ENCODE measurements at regions not wholly inside any gene's neighbourhood (a gene's known extent, or its start where the extent isn't known, plus 50 kb on each side); places are given as distances from the start of the nearest gene placed in this dataset.

DNA sequence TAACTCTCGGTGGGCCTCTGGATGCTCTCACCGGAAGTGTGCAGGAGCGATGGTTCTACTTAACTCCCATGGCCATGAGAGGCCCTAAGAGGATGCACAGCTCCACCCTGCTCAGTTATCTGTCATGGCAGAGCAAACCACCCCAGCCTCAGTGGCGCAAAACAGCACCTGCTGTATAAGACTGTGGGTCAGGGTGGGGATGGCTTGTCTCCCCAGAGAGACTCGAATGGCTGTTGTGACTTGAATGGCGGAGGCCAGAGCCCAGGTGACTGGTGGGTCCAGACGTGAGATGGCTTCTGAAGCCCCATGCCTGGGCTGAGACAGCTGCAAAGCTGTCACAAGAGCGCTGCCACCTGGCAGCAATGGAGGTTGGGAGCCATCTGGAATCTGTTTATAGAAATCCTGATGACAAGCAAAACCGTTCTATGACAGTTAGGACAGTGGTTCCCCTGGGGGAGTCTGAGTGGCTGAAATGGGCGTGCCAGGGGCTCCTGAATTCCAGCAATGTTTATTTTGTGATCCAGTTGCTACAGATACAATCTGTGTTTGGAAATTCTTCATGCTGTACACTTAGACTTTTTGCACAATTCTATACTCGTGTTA, 490.5 kb downstream of the TCERG1L start:
- Histone ChIP-seq H3K36me3 (replicated peaks; ENCODE audit: low read depth, low read length) (no peaks in the 10 kb centered on the region), H3K4me3 (ENCODE audit: low read length) (no peak overlapping the region), H3K4me1 (ENCODE audit: low read length) (no peaks in the 10 kb centered on the region), H3K4me2 (ENCODE audit: low read length) (no peak overlapping the region), H3K9ac (ENCODE audit: low read length) (no peak overlapping the region), H3K79me2 (ENCODE audit: low read length) (no peaks in the 10 kb centered on the region), H3K27me3 (ENCODE audit: low read depth, low read length) (no peaks in the 10 kb centered on the region), H2AFZ (ENCODE audit: low read depth, low read length) (no peak overlapping the region), H3K9me3 (ENCODE audit: insufficient read depth, low read length) (no peaks in the 10 kb centered on the region), H3K27ac (ENCODE audit: low read length) (no peak overlapping the region), H4K20me1 (ENCODE audit: insufficient read depth, low read length) (no peaks in the 10 kb centered on the region)
- TF ChIP-seq, protein P1, sequence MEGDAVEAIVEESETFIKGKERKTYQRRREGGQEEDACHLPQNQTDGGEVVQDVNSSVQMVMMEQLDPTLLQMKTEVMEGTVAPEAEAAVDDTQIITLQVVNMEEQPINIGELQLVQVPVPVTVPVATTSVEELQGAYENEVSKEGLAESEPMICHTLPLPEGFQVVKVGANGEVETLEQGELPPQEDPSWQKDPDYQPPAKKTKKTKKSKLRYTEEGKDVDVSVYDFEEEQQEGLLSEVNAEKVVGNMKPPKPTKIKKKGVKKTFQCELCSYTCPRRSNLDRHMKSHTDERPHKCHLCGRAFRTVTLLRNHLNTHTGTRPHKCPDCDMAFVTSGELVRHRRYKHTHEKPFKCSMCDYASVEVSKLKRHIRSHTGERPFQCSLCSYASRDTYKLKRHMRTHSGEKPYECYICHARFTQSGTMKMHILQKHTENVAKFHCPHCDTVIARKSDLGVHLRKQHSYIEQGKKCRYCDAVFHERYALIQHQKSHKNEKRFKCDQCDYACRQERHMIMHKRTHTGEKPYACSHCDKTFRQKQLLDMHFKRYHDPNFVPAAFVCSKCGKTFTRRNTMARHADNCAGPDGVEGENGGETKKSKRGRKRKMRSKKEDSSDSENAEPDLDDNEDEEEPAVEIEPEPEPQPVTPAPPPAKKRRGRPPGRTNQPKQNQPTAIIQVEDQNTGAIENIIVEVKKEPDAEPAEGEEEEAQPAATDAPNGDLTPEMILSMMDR (IDR thresholded peaks at IDR 0.05; ENCODE audit: low read depth, low read length), result no peak
- no peak for TF ChIP-seq EZH2phosphoT487 (IDR thresholded peaks at IDR 0.05; ENCODE audit: low read depth)

- Histone ChIP-seq H3K4me2 (ENCODE audit: low read length) (no peak overlapping the region), H3K9me3 (ENCODE audit: insufficient read depth, low read length) (no peaks in the 10 kb centered on the region), H3K9ac (ENCODE audit: low read length) (no peak overlapping the region), H3K79me2 (ENCODE audit: low read length) (no peaks in the 10 kb centered on the region), H3K4me1 (ENCODE audit: low read length) (no peaks in the 10 kb centered on the region), H3K36me3 (replicated peaks; ENCODE audit: low read depth, low read length) (no peaks in the 10 kb centered on the region), H3K4me3 (ENCODE audit: low read length) (no peak overlapping the region), H2AFZ (ENCODE audit: low read depth, low read length) (no peak overlapping the region), H4K20me1 (ENCODE audit: insufficient read depth, low read length) (no peaks in the 10 kb centered on the region), H3K27ac (ENCODE audit: low read length) (no peak overlapping the region), H3K27me3 (ENCODE audit: low read depth, low read length) (no peaks in the 10 kb centered on the region)
- TF ChIP-seq, protein P1 (IDR thresholded peaks at IDR 0.05; ENCODE audit: low read depth, low read length), result no peak
- no peak for TF ChIP-seq EZH2phosphoT487 (IDR thresholded peaks at IDR 0.05; ENCODE audit: low read depth)
Observed at GRCh38 chr10:130824230-130825014, 487.1 kb downstream of the TCERG1L start.

- TF ChIP-seq, protein P1 (IDR thresholded peaks at IDR 0.05; ENCODE audit: low read depth, low read length), result no peak
- no peak for TF ChIP-seq EZH2phosphoT487 (IDR thresholded peaks at IDR 0.05; ENCODE audit: low read depth)
- Histone ChIP-seq H2AFZ (ENCODE audit: low read depth, low read length) (no peak overlapping the region), H3K4me3 (ENCODE audit: low read length) (no peak overlapping the region), H3K4me2 (ENCODE audit: low read length) (no peak overlapping the region), H3K27ac (ENCODE audit: low read length) (no peak overlapping the region), H3K9ac (ENCODE audit: low read length) (no peak overlapping the region), H3K36me3 (replicated peaks; ENCODE audit: low read depth, low read length) (no peaks in the 10 kb centered on the region), H3K9me3 (ENCODE audit: insufficient read depth, low read length) (no peaks in the 10 kb centered on the region), H3K27me3 (ENCODE audit: low read depth, low read length) (no peaks in the 10 kb centered on the region), H3K79me2 (ENCODE audit: low read length) (no peaks in the 10 kb centered on the region), H4K20me1 (ENCODE audit: insufficient read depth, low read length) (no peaks in the 10 kb centered on the region), H3K4me1 (ENCODE audit: low read length) (no peaks in the 10 kb centered on the region)
Observed at GRCh38 chr10:130833596-130833995, 477.9 kb downstream of the TCERG1L start.

- Histone ChIP-seq H3K36me3 (replicated peaks; ENCODE audit: low read depth, low read length) (no peaks in the 10 kb centered on the region), H3K9me3 (ENCODE audit: insufficient read depth, low read length) (no peaks in the 10 kb centered on the region), H3K27ac (ENCODE audit: low read length) (no peak overlapping the region), H3K27me3 (ENCODE audit: low read depth, low read length) (no peaks in the 10 kb centered on the region), H4K20me1 (ENCODE audit: insufficient read depth, low read length) (no peaks in the 10 kb centered on the region), H3K4me2 (ENCODE audit: low read length) (no peak overlapping the region), H3K79me2 (ENCODE audit: low read length) (no peaks in the 10 kb centered on the region), H3K4me1 (ENCODE audit: low read length) (no peaks in the 10 kb centered on the region), H2AFZ (ENCODE audit: low read depth, low read length) (no peak overlapping the region), H3K4me3 (ENCODE audit: low read length) (no peak overlapping the region), H3K9ac (ENCODE audit: low read length) (no peak overlapping the region)
- TF ChIP-seq, protein P1 (IDR thresholded peaks at IDR 0.05; ENCODE audit: low read depth, low read length), result no peak
- TF ChIP-seq EZH2phosphoT487 (IDR thresholded peaks at IDR 0.05; ENCODE audit: low read depth), result no peak
Observed at GRCh38 chr10:130834170-130834569, 477.4 kb downstream of the TCERG1L start.

Measured in OCI-LY3 (cell line).